Activated naive CD4-positive, alpha-beta T cell treated with anti-CD3 and anti-CD28 coated beads, Interleukin-2, amount 10 ng/mL, durations not matched to agents 7 days and 5 days (primary cell): ENCODE measurements at regions not wholly inside any gene's neighbourhood (a gene's known extent, or its start where the extent isn't known, plus 50 kb on each side); places are given as distances from the start of the nearest gene placed in this dataset.

Source experiments
- CTCF ChIA-PET: fragments of 350-600 bp; sonication (Branson Sonifier 250); formaldehyde crosslinking; loops from one replicate; lab custom pipeline; 2021; ENCODE audit warnings: antibody characterized with exemption; lab: Charles Lee
- DNase-seq: peaks from one replicate; pipeline ENCODE4 v3.0.0-alpha.2; 2020
- H3K27ac Mint-ChIP-seq: one replicate; pipeline ENCODE4 v1.8.0; 2021; ENCODE audit warnings: mild to moderate bottlenecking, moderate library complexity, mixed read lengths
- H3K27me3 Mint-ChIP-seq: one replicate; pipeline ENCODE4 v1.8.0; 2021; ENCODE audit warnings: mild to moderate bottlenecking, mixed read lengths
- H3K36me3 Mint-ChIP-seq: one replicate; pipeline ENCODE4 v1.8.0; 2021; ENCODE audit warnings: mixed read lengths
- H3K4me1 Mint-ChIP-seq: one replicate; pipeline ENCODE4 v1.8.0; 2021; ENCODE audit warnings: mixed read lengths
- H3K4me3 Mint-ChIP-seq: one replicate; pipeline ENCODE4 v1.8.0; 2021; ENCODE audit warnings: mild to moderate bottlenecking, moderate library complexity, mixed read lengths
- H3K9me3 Mint-ChIP-seq: one replicate; pipeline ENCODE4 v1.8.0; 2021; ENCODE audit warnings: mixed read lengths

- no peak for DNase-seq
- Mint-ChIP-seq H3K36me3 (no peaks in the 10 kb centered on the region), H3K4me3 (no peak overlapping the region), H3K4me1 (no peaks in the 10 kb centered on the region), H3K27ac (no peak overlapping the region), H3K9me3 (no peaks in the 10 kb centered on the region), H3K27me3 (no peaks in the 10 kb centered on the region)
- CTCF ChIA-PET = no interaction called here
Measured at GRCh38 chr12:87302126-87302745, 727.0 kb downstream of the C12orf50 start.

- Mint-ChIP-seq H3K27me3 (no peaks in the 10 kb centered on the region), H3K9me3 (peaks cover 7% of the 10 kb centered on the region), H3K4me3 (no peak overlapping the region), H3K36me3 (no peaks in the 10 kb centered on the region), H3K4me1 (no peaks in the 10 kb centered on the region), H3K27ac (no peak overlapping the region)
- CTCF ChIA-PET = no interaction called here
- no peak for DNase-seq
Measured at GRCh38 chr12:87290505-87290904, 738.7 kb downstream of the C12orf50 start.

- H3K4me1 Mint-ChIP-seq = no peaks in the 10 kb centered on the region
- CTCF ChIA-PET = no interaction called here
- no peak overlapping the region for H3K27ac Mint-ChIP-seq
- no peak for DNase-seq
- no peaks in the 10 kb centered on the region for H3K27me3 Mint-ChIP-seq
- H3K4me3 Mint-ChIP-seq = no peak overlapping the region
- H3K9me3 Mint-ChIP-seq = peaks cover 8% of the 10 kb centered on the region
- H3K36me3 Mint-ChIP-seq = no peaks in the 10 kb centered on the region
Measured at GRCh38 chr12:87283886-87284285, 745.3 kb downstream of the C12orf50 start.

- H3K27me3 Mint-ChIP-seq = no peaks in the 10 kb centered on the region
Measured at GRCh38 chr12:87283111-87283510, 746.1 kb downstream of the C12orf50 start.

GRCh38 chr12:87280893-87281292, 748.3 kb downstream of the C12orf50 start:
- Mint-ChIP-seq H3K27ac (no peak overlapping the region), H3K4me1 (no peaks in the 10 kb centered on the region), H3K9me3 (peaks cover 2% of the 10 kb centered on the region), H3K27me3 (no peaks in the 10 kb centered on the region), H3K4me3 (no peak overlapping the region), H3K36me3 (no peaks in the 10 kb centered on the region)
- no peak for DNase-seq
- CTCF ChIA-PET = no interaction called here

More at GRCh38 chr12:87283111-87283510, 746.1 kb downstream of the C12orf50 start:
- H3K36me3 Mint-ChIP-seq = no peaks in the 10 kb centered on the region
- H3K4me1 Mint-ChIP-seq = no peaks in the 10 kb centered on the region
- no peak overlapping the region for H3K27ac Mint-ChIP-seq
- no peak overlapping the region for H3K4me3 Mint-ChIP-seq
- DNase-seq = no peak
- H3K9me3 Mint-ChIP-seq = peaks cover 8% of the 10 kb centered on the region
- CTCF ChIA-PET = no interaction called here

GRCh38 chr12:87280356-87280755, 748.8 kb downstream of the C12orf50 start:
- no peaks in the 10 kb centered on the region for H3K36me3 Mint-ChIP-seq
- no peaks in the 10 kb centered on the region for H3K27me3 Mint-ChIP-seq
- H3K4me1 Mint-ChIP-seq = no peaks in the 10 kb centered on the region
- no peak overlapping the region for H3K27ac Mint-ChIP-seq
- no peak overlapping the region for H3K4me3 Mint-ChIP-seq
- CTCF ChIA-PET = no interaction called here
- DNase-seq = no peak
- peaks cover 2% of the 10 kb centered on the region for H3K9me3 Mint-ChIP-seq

GRCh38 chr12:87274594-87275245, 754.5 kb downstream of the C12orf50 start:
- H3K27me3 Mint-ChIP-seq = no peaks in the 10 kb centered on the region
- CTCF ChIA-PET = no interaction called here
- H3K4me1 Mint-ChIP-seq = no peaks in the 10 kb centered on the region
- H3K9me3 Mint-ChIP-seq = peaks cover 2% of the 10 kb centered on the region
- H3K36me3 Mint-ChIP-seq = no peaks in the 10 kb centered on the region
- no peak overlapping the region for H3K27ac Mint-ChIP-seq
- DNase-seq = no peak
- no peak overlapping the region for H3K4me3 Mint-ChIP-seq

- Mint-ChIP-seq H3K27ac (no peak overlapping the region), H3K27me3 (no peaks in the 10 kb centered on the region), H3K36me3 (no peaks in the 10 kb centered on the region), H3K9me3 (peaks cover 2% of the 10 kb centered on the region), H3K4me3 (no peak overlapping the region), H3K4me1 (no peaks in the 10 kb centered on the region)
- CTCF ChIA-PET = interaction anchor here (0.9 kb wide), 1 partner anchor 13 kb away, joined by 3 read pairs; no protein-coding TSS in a partner anchor
- DNase-seq = no peak
Measured at GRCh38 chr12:87272851-87273250, 756.4 kb downstream of the C12orf50 start.

GRCh38 chr12:87270919-87271318, 758.3 kb downstream of the C12orf50 start:
- DNase-seq = no peak
- no peaks in the 10 kb centered on the region for H3K36me3 Mint-ChIP-seq
- no peaks in the 10 kb centered on the region for H3K4me1 Mint-ChIP-seq
- CTCF ChIA-PET = no interaction called here
- H3K9me3 Mint-ChIP-seq = peaks cover 2% of the 10 kb centered on the region
- no peak overlapping the region for H3K4me3 Mint-ChIP-seq
- H3K27ac Mint-ChIP-seq = no peak overlapping the region
- H3K27me3 Mint-ChIP-seq = no peaks in the 10 kb centered on the region

GRCh38 chr12:87266305-87266704, 762.9 kb downstream of the C12orf50 start:
- no peaks in the 10 kb centered on the region for H3K9me3 Mint-ChIP-seq
- no peak overlapping the region for H3K27ac Mint-ChIP-seq
- H3K4me3 Mint-ChIP-seq = no peak overlapping the region
- CTCF ChIA-PET = no interaction called here
- H3K27me3 Mint-ChIP-seq = no peaks in the 10 kb centered on the region
- no peaks in the 10 kb centered on the region for H3K4me1 Mint-ChIP-seq
- no peaks in the 10 kb centered on the region for H3K36me3 Mint-ChIP-seq
- DNase-seq = no peak

- DNase-seq = no peak
- H3K27ac Mint-ChIP-seq = no peak overlapping the region
- CTCF ChIA-PET = no interaction called here
- no peaks in the 10 kb centered on the region for H3K36me3 Mint-ChIP-seq
- H3K9me3 Mint-ChIP-seq = peaks cover 4% of the 10 kb centered on the region
- H3K4me3 Mint-ChIP-seq = no peak overlapping the region
- H3K27me3 Mint-ChIP-seq = no peaks in the 10 kb centered on the region
- H3K4me1 Mint-ChIP-seq = no peaks in the 10 kb centered on the region
Measured at GRCh38 chr12:87259391-87259790, 769.8 kb downstream of the C12orf50 start.

- DNase-seq = no peak
- H3K27me3 Mint-ChIP-seq = no peaks in the 10 kb centered on the region
- H3K36me3 Mint-ChIP-seq = no peaks in the 10 kb centered on the region
- H3K9me3 Mint-ChIP-seq = peaks cover 11% of the 10 kb centered on the region
- no peak overlapping the region for H3K4me3 Mint-ChIP-seq
- CTCF ChIA-PET = no interaction called here
- no peaks in the 10 kb centered on the region for H3K4me1 Mint-ChIP-seq
- no peak overlapping the region for H3K27ac Mint-ChIP-seq
Measured at GRCh38 chr12:87254381-87255030, 774.7 kb downstream of the C12orf50 start.

GRCh38 chr12:87253157-87253556, 776.0 kb downstream of the C12orf50 start:
- no peaks in the 10 kb centered on the region for H3K27me3 Mint-ChIP-seq
- no peaks in the 10 kb centered on the region for H3K36me3 Mint-ChIP-seq
- peaks cover 11% of the 10 kb centered on the region for H3K9me3 Mint-ChIP-seq
- DNase-seq = no peak
- CTCF ChIA-PET = no interaction called here
- no peaks in the 10 kb centered on the region for H3K4me1 Mint-ChIP-seq
- H3K27ac Mint-ChIP-seq = no peak overlapping the region
- H3K4me3 Mint-ChIP-seq = no peak overlapping the region

- Mint-ChIP-seq H3K27ac (no peak overlapping the region), H3K9me3 (peaks cover 2% of the 10 kb centered on the region), H3K36me3 (no peaks in the 10 kb centered on the region), H3K27me3 (no peaks in the 10 kb centered on the region), H3K4me1 (no peaks in the 10 kb centered on the region), H3K4me3 (no peak overlapping the region)
- CTCF ChIA-PET = no interaction called here
- no peak for DNase-seq
Measured at GRCh38 chr12:87246726-87247125, 782.5 kb downstream of the C12orf50 start.

- Mint-ChIP-seq H3K9me3 (peaks cover 7% of the 10 kb centered on the region), H3K36me3 (no peaks in the 10 kb centered on the region), H3K27me3 (no peaks in the 10 kb centered on the region), H3K4me3 (no peak overlapping the region), H3K27ac (no peak overlapping the region), H3K4me1 (no peaks in the 10 kb centered on the region)
- CTCF ChIA-PET = no interaction called here
- no peak for DNase-seq
Measured at GRCh38 chr12:87238466-87238865, 790.7 kb downstream of the C12orf50 start.
